Neural cell (in vitro differentiated cells): ENCODE measurements at regions not wholly inside any gene's neighbourhood (a gene's known extent, or its start where the extent isn't known, plus 50 kb on each side); places are given as distances from the start of the nearest gene placed in this dataset.

ENCODE experiments used
- CTCF ChIP-seq: fragments of 450-650 bp; IDR thresholded peaks from 2 replicates; pipeline ENCODE4 v1.5.1; 2014; ENCODE audit warnings: antibody characterized with exemption, mild to moderate bottlenecking, moderate library complexity; ENCODE audit not compliant: poor library complexity, severe bottlenecking
- EZH2 ChIP-seq: fragments of 200-600, 300-800 bp; shearing (Covaris generic), sonication (generic); IDR thresholded peaks from 2 replicates; pipeline ENCODE4 v1.6.1; 2014; ENCODE audit warnings: antibody characterized with exemption, low read length, borderline replicate concordance, mild to moderate bottlenecking; ENCODE audit not compliant: insufficient read depth, poor library complexity, severe bottlenecking
- SMC3 ChIP-seq: fragments of 450-650 bp; conservative IDR thresholded peaks from 2 replicates; pipeline ENCODE4 v1.6.1; 2014; ENCODE audit warnings: antibody characterized with exemption, mild to moderate bottlenecking, moderate library complexity; ENCODE audit not compliant: poor library complexity
- TF ChIP-seq, protein P1 (sequence below): IDR thresholded peaks from 2 replicates; pipeline ENCODE4 v1.6.1; 2012; ENCODE audit warnings: borderline replicate concordance

DNA sequence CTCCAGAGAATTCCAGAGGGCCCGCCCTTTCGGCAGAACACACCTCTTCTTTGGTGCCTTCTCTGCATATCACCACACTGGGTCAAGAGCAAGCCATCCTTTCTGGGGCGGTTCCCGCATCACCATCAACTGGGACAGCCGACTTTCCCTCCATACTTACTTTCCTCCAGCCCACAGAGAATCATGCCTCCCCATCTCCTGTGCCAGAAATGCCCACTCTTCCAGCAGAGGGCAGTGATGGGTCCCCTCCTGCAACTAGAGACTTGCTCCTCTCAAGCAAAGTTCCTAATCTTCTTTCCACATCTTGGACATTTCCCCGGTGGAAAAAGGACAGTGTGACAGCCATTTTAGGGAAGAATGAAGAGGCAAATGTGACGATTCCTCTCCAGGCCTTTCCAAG lies 157.7 kb downstream of the C11orf91 start:
- TF ChIP-seq, protein P1, sequence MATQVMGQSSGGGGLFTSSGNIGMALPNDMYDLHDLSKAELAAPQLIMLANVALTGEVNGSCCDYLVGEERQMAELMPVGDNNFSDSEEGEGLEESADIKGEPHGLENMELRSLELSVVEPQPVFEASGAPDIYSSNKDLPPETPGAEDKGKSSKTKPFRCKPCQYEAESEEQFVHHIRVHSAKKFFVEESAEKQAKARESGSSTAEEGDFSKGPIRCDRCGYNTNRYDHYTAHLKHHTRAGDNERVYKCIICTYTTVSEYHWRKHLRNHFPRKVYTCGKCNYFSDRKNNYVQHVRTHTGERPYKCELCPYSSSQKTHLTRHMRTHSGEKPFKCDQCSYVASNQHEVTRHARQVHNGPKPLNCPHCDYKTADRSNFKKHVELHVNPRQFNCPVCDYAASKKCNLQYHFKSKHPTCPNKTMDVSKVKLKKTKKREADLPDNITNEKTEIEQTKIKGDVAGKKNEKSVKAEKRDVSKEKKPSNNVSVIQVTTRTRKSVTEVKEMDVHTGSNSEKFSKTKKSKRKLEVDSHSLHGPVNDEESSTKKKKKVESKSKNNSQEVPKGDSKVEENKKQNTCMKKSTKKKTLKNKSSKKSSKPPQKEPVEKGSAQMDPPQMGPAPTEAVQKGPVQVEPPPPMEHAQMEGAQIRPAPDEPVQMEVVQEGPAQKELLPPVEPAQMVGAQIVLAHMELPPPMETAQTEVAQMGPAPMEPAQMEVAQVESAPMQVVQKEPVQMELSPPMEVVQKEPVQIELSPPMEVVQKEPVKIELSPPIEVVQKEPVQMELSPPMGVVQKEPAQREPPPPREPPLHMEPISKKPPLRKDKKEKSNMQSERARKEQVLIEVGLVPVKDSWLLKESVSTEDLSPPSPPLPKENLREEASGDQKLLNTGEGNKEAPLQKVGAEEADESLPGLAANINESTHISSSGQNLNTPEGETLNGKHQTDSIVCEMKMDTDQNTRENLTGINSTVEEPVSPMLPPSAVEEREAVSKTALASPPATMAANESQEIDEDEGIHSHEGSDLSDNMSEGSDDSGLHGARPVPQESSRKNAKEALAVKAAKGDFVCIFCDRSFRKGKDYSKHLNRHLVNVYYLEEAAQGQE, result no peak
- peak; percentile 25 for TF ChIP-seq CTCF
- no peak for TF ChIP-seq EZH2
- no peak for TF ChIP-seq SMC3
